Mucosa of stomach (tissue), 1 donor: ENCODE measurements at regions not wholly inside any gene's neighbourhood (a gene's known extent, or its start where the extent isn't known, plus 50 kb on each side); places are given as distances from the start of the nearest gene placed in this dataset.
"Not testable (repeated sequence)": the region's sequence is repeated elsewhere in the genome, so short reads cannot be mapped to it uniquely, and the experiment has no call there.

Experiments
- H3K27me3 ChIP-seq: one replicate; pipeline ENCODE4 v1.7.0; 2013; ENCODE audit warnings: mild to moderate bottlenecking, low read length; ENCODE audit not compliant: control insufficient read depth, insufficient read depth
- H3K36me3 ChIP-seq: one replicate; pipeline ENCODE4 v1.7.0; 2013; ENCODE audit warnings: low read length; ENCODE audit not compliant: control insufficient read depth, insufficient read depth
- H3K4me1 ChIP-seq: one replicate; pipeline ENCODE4 v1.7.0; 2013; ENCODE audit warnings: mild to moderate bottlenecking, low read length; ENCODE audit not compliant: control insufficient read depth, insufficient read depth
- H3K4me3 ChIP-seq: one replicate; pipeline ENCODE4 v1.7.0; 2013; ENCODE audit warnings: low read length
- H3K9ac ChIP-seq: one replicate; pipeline ENCODE4 v1.7.0; 2013; ENCODE audit warnings: mild to moderate bottlenecking, low read length, moderate library complexity
- H3K9me3 ChIP-seq: one replicate; pipeline ENCODE4 v1.7.0; 2013; ENCODE audit warnings: mild to moderate bottlenecking, low read length, moderate library complexity; ENCODE audit not compliant: control insufficient read depth
- donor health status: Pancreatic carcinoma.

GRCh38 chr13:22789027-22789593 lies 391.7 kb upstream of the SGCG start:
- Histone ChIP-seq H3K36me3 (no peaks in the 10 kb centered on the region), H3K4me3 (no peak overlapping the region), H3K27me3 (no peaks in the 10 kb centered on the region), H3K9ac (no peak overlapping the region), H3K9me3 (no peaks in the 10 kb centered on the region), H3K4me1 (peaks cover 8% of the 10 kb centered on the region)

- Histone ChIP-seq H3K27me3 (no peaks in the 10 kb centered on the region), H3K9ac (no peak overlapping the region), H3K36me3 (no peaks in the 10 kb centered on the region), H3K9me3 (no peaks in the 10 kb centered on the region), H3K4me1 (peaks cover 8% of the 10 kb centered on the region), H3K4me3 (no peak overlapping the region)
These were observed 390.9 kb upstream of the SGCG start for GRCh38 chr13:22789916-22790315.

GRCh38 chr13:22793598-22794134 lies 387.1 kb upstream of the SGCG start:
- H3K27me3 ChIP-seq: no peaks in the 10 kb centered on the region
- no peaks in the 10 kb centered on the region for H3K9me3 ChIP-seq
- no peaks in the 10 kb centered on the region for H3K36me3 ChIP-seq

GRCh38 chr13:22800526-22801401 lies 380.0 kb upstream of the SGCG start:
- H3K4me3 ChIP-seq: no peak overlapping the region

More at GRCh38 chr13:22793598-22794134, 387.1 kb upstream of the SGCG start:
- Histone ChIP-seq H3K4me3 (no peak overlapping the region), H3K4me1 (peaks cover 8% of the 10 kb centered on the region), H3K9ac (no peak overlapping the region)

GRCh38 chr13:22801402-22802003 lies 379.3 kb upstream of the SGCG start:
- H3K36me3 ChIP-seq: no peaks in the 10 kb centered on the region
- no peaks in the 10 kb centered on the region for H3K4me1 ChIP-seq
- no peaks in the 10 kb centered on the region for H3K9me3 ChIP-seq
- no peak overlapping the region for H3K4me3 ChIP-seq
- H3K27me3 ChIP-seq: no peaks in the 10 kb centered on the region
- no peak overlapping the region for H3K9ac ChIP-seq

More at GRCh38 chr13:22800526-22801401, 380.0 kb upstream of the SGCG start:
- no peaks in the 10 kb centered on the region for H3K27me3 ChIP-seq
- no peaks in the 10 kb centered on the region for H3K9me3 ChIP-seq
- no peaks in the 10 kb centered on the region for H3K36me3 ChIP-seq
- no peak overlapping the region for H3K9ac ChIP-seq
- no peaks in the 10 kb centered on the region for H3K4me1 ChIP-seq

- Histone ChIP-seq H3K4me3 (no peak overlapping the region), H3K36me3 (no peaks in the 10 kb centered on the region), H3K4me1 (no peaks in the 10 kb centered on the region), H3K9ac (no peak overlapping the region), H3K27me3 (no peaks in the 10 kb centered on the region), H3K9me3 (no peaks in the 10 kb centered on the region)
These were observed 368.0 kb upstream of the SGCG start for GRCh38 chr13:22812793-22813192.

GRCh38 chr13:22813531-22814377 lies 367.0 kb upstream of the SGCG start:
- not testable (repeated sequence) for H3K9ac ChIP-seq, H3K4me1 ChIP-seq, H3K4me3 ChIP-seq, H3K9me3 ChIP-seq, H3K36me3 ChIP-seq, H3K27me3 ChIP-seq

- H3K4me3 ChIP-seq, H3K9me3 ChIP-seq: not testable (repeated sequence)
These were observed 366.3 kb upstream of the SGCG start for GRCh38 chr13:22814433-22814832.

GRCh38 chr13:22821589-22821988 lies 359.2 kb upstream of the SGCG start:
- H3K36me3 ChIP-seq: no peaks in the 10 kb centered on the region
- H3K4me3 ChIP-seq: no peak overlapping the region
- H3K4me1 ChIP-seq: no peaks in the 10 kb centered on the region
- no peaks in the 10 kb centered on the region for H3K27me3 ChIP-seq
- H3K9ac ChIP-seq: no peak overlapping the region
- H3K9me3 ChIP-seq: no peaks in the 10 kb centered on the region

More at GRCh38 chr13:22814433-22814832, 366.3 kb upstream of the SGCG start:
- not testable (repeated sequence) for H3K9ac ChIP-seq, H3K36me3 ChIP-seq, H3K4me1 ChIP-seq, H3K27me3 ChIP-seq

- no peaks in the 10 kb centered on the region for H3K9me3 ChIP-seq
- H3K4me3 ChIP-seq: no peak overlapping the region
- H3K27me3 ChIP-seq: no peaks in the 10 kb centered on the region
- H3K4me1 ChIP-seq: no peaks in the 10 kb centered on the region
- no peaks in the 10 kb centered on the region for H3K36me3 ChIP-seq
- H3K9ac ChIP-seq: no peak overlapping the region
These were observed 355.6 kb upstream of the SGCG start for GRCh38 chr13:22825186-22825585.

GRCh38 chr13:22828081-22828480 lies 352.7 kb upstream of the SGCG start:
- no peaks in the 10 kb centered on the region for H3K4me1 ChIP-seq
- no peak overlapping the region for H3K4me3 ChIP-seq
- H3K9me3 ChIP-seq: no peaks in the 10 kb centered on the region
- H3K9ac ChIP-seq: no peak overlapping the region
- no peaks in the 10 kb centered on the region for H3K27me3 ChIP-seq
- no peaks in the 10 kb centered on the region for H3K36me3 ChIP-seq
